IMR-90 (cell line): ENCODE measurements at regions not wholly inside any gene's neighbourhood (a gene's known extent, or its start where the extent isn't known, plus 50 kb on each side); places are given as distances from the start of the nearest gene placed in this dataset.
"Not testable (repeated sequence)": the region's sequence is repeated elsewhere in the genome, so short reads cannot be mapped to it uniquely, and the experiment has no call there.

Experiments
- ATAC-seq: fragments of 200-7000 bp; cut with Tn5 transposase; 2 replicates; pipeline ENCODE4 v1.9.1; 2020; ENCODE audit warnings: low read depth, mild to moderate bottlenecking, moderate library complexity
- BruUV-seq: library from RNA; stranded (reverse); fragments of 400-500 nt; replicated peaks from 2 replicates; lab custom pipeline; 2021; lab: Mats Ljungman, UMichigan
- CTCF ChIA-PET: fragments of 300-600 bp; formaldehyde crosslinking; extraction: SDS; loops from one replicate; lab custom pipeline; 2021; ENCODE audit warnings: antibody characterized with exemption; lab: Yijun Ruan, JAX
- POLR2A ChIA-PET: fragments of 300-600 bp; sonication (Branson Sonifier 250); formaldehyde crosslinking; loops from one replicate; lab custom pipeline; 2022; ENCODE audit warnings: antibody characterized with exemption; ENCODE audit not compliant: unreplicated experiment; lab: Charles Lee
- DNase-seq: peaks from one replicate; pipeline ENCODE4 v3.0.0; 2013
- H2AFZ ChIP-seq: replicated peaks from 2 replicates; pipeline ENCODE3; 2013; ENCODE audit warnings: low read length, mild to moderate bottlenecking; ENCODE audit not compliant: poor library complexity
- H2AK5ac ChIP-seq: 2 replicates; pipeline ENCODE4 v1.6.1; 2013; ENCODE audit warnings: low read depth, low read length, inconsistent platforms
- H2AK9ac ChIP-seq: replicated peaks from 2 replicates; pipeline ENCODE3; 2013; ENCODE audit warnings: mild to moderate bottlenecking, low read depth, low read length, moderate library complexity; ENCODE audit not compliant: poor library complexity
- H2BK120ac ChIP-seq: 2 replicates; pipeline ENCODE4 v1.6.1; 2013; ENCODE audit warnings: low read depth, low read length, inconsistent platforms
- H2BK15ac ChIP-seq: 3 replicates; pipeline ENCODE4 v1.6.1; 2013; ENCODE audit warnings: low read depth, low read length, inconsistent platforms
- H2BK20ac ChIP-seq: 2 replicates; pipeline ENCODE4 v1.6.1; 2013; ENCODE audit warnings: low read depth, mild to moderate bottlenecking, inconsistent platforms, low read length, moderate library complexity
- H2BK5ac ChIP-seq: 2 replicates; pipeline ENCODE4 v1.6.1; 2013; ENCODE audit warnings: mild to moderate bottlenecking, low read depth, low read length, inconsistent platforms; ENCODE audit not compliant: poor library complexity, severe bottlenecking
- H3K14ac ChIP-seq: replicated peaks from 2 replicates; pipeline ENCODE4 v1.6.1; 2013; ENCODE audit warnings: low read depth, low read length, inconsistent platforms
- H3K18ac ChIP-seq: 2 replicates; pipeline ENCODE4 v1.6.1; 2013; ENCODE audit warnings: low read depth, low read length, control low read depth
- H3K23ac ChIP-seq: 2 replicates; pipeline ENCODE4 v1.6.1; 2013; ENCODE audit warnings: low read depth, low read length, inconsistent platforms
- H3K27ac ChIP-seq: 2 replicates; pipeline ENCODE4 v1.5.1; 2013; ENCODE audit warnings: mild to moderate bottlenecking, control low read depth, low read length; ENCODE audit not compliant: insufficient read depth
- H3K27me3 ChIP-seq: 2 replicates; pipeline ENCODE4 v1.6.1; 2013; ENCODE audit warnings: low read length; ENCODE audit not compliant: control insufficient read depth, insufficient read depth
- H3K36me3 ChIP-seq: 2 replicates; pipeline ENCODE4 v1.6.1; 2013; ENCODE audit warnings: low read length, mixed read lengths; ENCODE audit not compliant: control insufficient read depth, insufficient read depth
- H3K4ac ChIP-seq: 2 replicates; pipeline ENCODE4 v1.6.1; 2013; ENCODE audit warnings: low read depth, low read length, inconsistent platforms
- H3K4me1 ChIP-seq: 2 replicates; pipeline ENCODE4 v1.6.1; 2013; ENCODE audit warnings: low read length, mixed read lengths; ENCODE audit not compliant: control insufficient read depth, insufficient read depth
- H3K4me2 ChIP-seq: 2 replicates; pipeline ENCODE4 v1.6.1; 2013; ENCODE audit warnings: low read depth, mild to moderate bottlenecking, control low read depth, low read length, moderate library complexity
- H3K4me3 ChIP-seq: 2 replicates; pipeline ENCODE4 v1.5.1; 2013; ENCODE audit warnings: low read depth, mild to moderate bottlenecking, control low read depth, low read length, moderate library complexity; ENCODE audit not compliant: insufficient read depth
- H3K56ac ChIP-seq: 2 replicates; pipeline ENCODE4 v1.6.1; 2013; ENCODE audit warnings: low read length, inconsistent platforms; ENCODE audit not compliant: insufficient read depth; ENCODE audit errors: extremely low read depth
- H3K79me1 ChIP-seq, 2 experiments: 2 replicates each; pipeline ENCODE4 v1.6.1; 2013; ENCODE audit warnings: low read length in 2 of 2, inconsistent platforms in 1 of 2, low read depth in 1 of 2
- H3K9ac ChIP-seq: 2 replicates; pipeline ENCODE4 v1.6.1; 2013; ENCODE audit warnings: low read depth, low read length, control low read depth
- H3K9me1 ChIP-seq: 2 replicates; pipeline ENCODE4 v1.6.1; 2013; ENCODE audit warnings: low read length, inconsistent platforms; ENCODE audit not compliant: insufficient read depth
- H3K9me3 ChIP-seq: 2 replicates; pipeline ENCODE4 v1.6.1; 2013; ENCODE audit warnings: low read length; ENCODE audit not compliant: control insufficient read depth, insufficient read depth
- H4K20me1 ChIP-seq: 2 replicates; pipeline ENCODE4 v1.6.1; 2013; ENCODE audit warnings: low read length, inconsistent platforms; ENCODE audit not compliant: insufficient read depth
- H4K5ac ChIP-seq: 2 replicates; pipeline ENCODE4 v1.6.1; 2013; ENCODE audit warnings: mild to moderate bottlenecking, low read depth, low read length, control low read depth
- H4K8ac ChIP-seq, 2 experiments: 2 replicates each; pipeline ENCODE4 v1.6.1; 2013; ENCODE audit warnings: low read depth in 2 of 2, low read length in 2 of 2, control low read depth in 1 of 2, inconsistent platforms in 1 of 2
- H4K91ac ChIP-seq: 2 replicates; pipeline ENCODE4 v1.6.1; 2013; ENCODE audit warnings: low read depth, low read length, inconsistent platforms; ENCODE audit not compliant: insufficient read depth
- WGBS, 2 experiments: methylation state at CpG; one replicate each; pipeline versions ENCODE4 v1.1.5 to v1.1.7; 2013; ENCODE audit warnings: missing lambda C conversion rate in 2 of 2; ENCODE audit not compliant: insufficient read length in 1 of 2; ENCODE audit errors: extremely low coverage in 2 of 2; 5-methylcytosine and 5-hydroxymethylcytosine counted together
- dilution Hi-C: fragments of 300-500 bp; cut with HindIII; formaldehyde crosslinking; loops from one replicate; pipeline ENCODE4 v1.14.3; 2018; ENCODE audit warnings: low sequenced_read_pairs; ENCODE audit not compliant: unreplicated experiment
- in situ Hi-C: fragments of 300-500 bp; cut with MboI; formaldehyde crosslinking; loops from 3 replicates; pipeline ENCODE4 v1.14.3; 2019; ENCODE audit warnings: low sequenced_read_pairs, inconsistent platforms, mixed read lengths
- intact Hi-C: fragments of 100-400 bp; cut with micrococcal nuclease; formaldehyde crosslinking; loops from 2 replicates; pipeline ENCODE4 v1.10.0; 2022

- dilution Hi-C loops, in situ Hi-C loops, H3K9me1 ChIP-seq, intact Hi-C loops, H2BK15ac ChIP-seq, H2AFZ ChIP-seq, H2AK5ac ChIP-seq, H3K36me3 ChIP-seq, CTCF ChIA-PET, H3K4me2 ChIP-seq, POLR2A ChIA-PET, H3K23ac ChIP-seq, H2BK5ac ChIP-seq, H2AK9ac ChIP-seq, H3K18ac ChIP-seq, ATAC-seq, H3K4ac ChIP-seq, H2BK120ac ChIP-seq, H4K91ac ChIP-seq, H3K27ac ChIP-seq, H3K9ac ChIP-seq, H4K5ac ChIP-seq, H3K9me3 ChIP-seq, H3K14ac ChIP-seq, H3K4me1 ChIP-seq, H4K20me1 ChIP-seq, DNase-seq, H2BK20ac ChIP-seq, BruUV-seq, H3K56ac ChIP-seq, H3K4me3 ChIP-seq, H3K27me3 ChIP-seq, H4K8ac ChIP-seq, H3K79me1 ChIP-seq: not testable (repeated sequence)
- WGBS, 2 experiments = no CpG with 5 or more reads among the region's 1 CpG
These were observed 63.6 kb upstream of the PARD3 start for GRCh38 chr10:34878651-34879050.
